ENCODE measurements at regions not wholly inside any gene's neighbourhood (a gene's known extent, or its start where the extent isn't known, plus 50 kb on each side); places are given as distances from the start of the nearest gene placed in this dataset.
A peak's percentile ranks its signal among the peaks of the same experiment; 100 is the strongest.

GRCh38 chr1:234722270-234722704 lies 112.3 kb upstream of the IRF2BP2 start:
- Mint-ChIP-seq H3K4me1 (ENCODE audit: low read depth) (peaks cover 70% of the 10 kb centered on the region), H3K36me3 (ENCODE audit: low read depth) (peaks cover 5% of the 10 kb centered on the region), H3K27ac (peak overlapping the region; percentile 97), H3K9me3 (no peaks in the 10 kb centered on the region), H3K27me3 (ENCODE audit: insufficient read depth) (peaks cover 5% of the 10 kb centered on the region), H3K4me3 (peak overlapping the region; percentile 24)
- DNase-seq (ENCODE audit: low spot score), result no peak
- intact Hi-C loops (cut with micrococcal nuclease), result no loop called here

- Mint-ChIP-seq H3K4me3 (peak overlapping the region; percentile 24), H3K27me3 (ENCODE audit: insufficient read depth) (peaks cover 5% of the 10 kb centered on the region), H3K4me1 (ENCODE audit: low read depth) (peaks cover 64% of the 10 kb centered on the region), H3K36me3 (ENCODE audit: low read depth) (peaks cover 1% of the 10 kb centered on the region), H3K9me3 (no peaks in the 10 kb centered on the region), H3K27ac (peak overlapping the region; percentile 97)
- DNase-seq (ENCODE audit: low spot score), result no peak
- intact Hi-C loops (cut with micrococcal nuclease), result no loop called here
Observed at GRCh38 chr1:234721476-234722269, 111.7 kb upstream of the IRF2BP2 start.

GRCh38 chr1:234720709-234721441 lies 110.9 kb upstream of the IRF2BP2 start:
- no peaks in the 10 kb centered on the region for H3K9me3 Mint-ChIP-seq

GRCh38 chr1:234719454-234720251 lies 109.7 kb upstream of the IRF2BP2 start:
- intact Hi-C loops (cut with micrococcal nuclease), result no loop called here
- no peak for DNase-seq (ENCODE audit: low spot score)
- no peak overlapping the region for H3K27ac Mint-ChIP-seq
- H3K4me3 Mint-ChIP-seq, result no peak overlapping the region
- peaks cover 47% of the 10 kb centered on the region for H3K4me1 Mint-ChIP-seq (ENCODE audit: low read depth)
- H3K27me3 Mint-ChIP-seq (ENCODE audit: insufficient read depth), result peaks cover 5% of the 10 kb centered on the region
- no peaks in the 10 kb centered on the region for H3K9me3 Mint-ChIP-seq
- H3K36me3 Mint-ChIP-seq (ENCODE audit: low read depth), result no peaks in the 10 kb centered on the region

More at GRCh38 chr1:234720709-234721441, 110.9 kb upstream of the IRF2BP2 start:
- Mint-ChIP-seq H3K4me1 (ENCODE audit: low read depth) (peaks cover 58% of the 10 kb centered on the region), H3K27me3 (ENCODE audit: insufficient read depth) (peaks cover 5% of the 10 kb centered on the region), H3K27ac (no peak overlapping the region), H3K36me3 (ENCODE audit: low read depth) (peaks cover 1% of the 10 kb centered on the region), H3K4me3 (no peak overlapping the region)
- DNase-seq (ENCODE audit: low spot score), result no peak
- intact Hi-C loops (cut with micrococcal nuclease), result no loop called here

- Mint-ChIP-seq H3K4me1 (ENCODE audit: low read depth) (peaks cover 38% of the 10 kb centered on the region), H3K4me3 (no peak overlapping the region), H3K27me3 (ENCODE audit: insufficient read depth) (peaks cover 1% of the 10 kb centered on the region), H3K9me3 (no peaks in the 10 kb centered on the region), H3K36me3 (ENCODE audit: low read depth) (no peaks in the 10 kb centered on the region), H3K27ac (no peak overlapping the region)
- DNase-seq (ENCODE audit: low spot score), result no peak
- intact Hi-C loops (cut with micrococcal nuclease), result no loop called here
Observed at GRCh38 chr1:234718496-234719453, 108.8 kb upstream of the IRF2BP2 start.

- Mint-ChIP-seq H3K4me3 (no peak overlapping the region), H3K36me3 (ENCODE audit: low read depth) (no peaks in the 10 kb centered on the region), H3K27ac (no peak overlapping the region), H3K4me1 (ENCODE audit: low read depth) (peaks cover 20% of the 10 kb centered on the region), H3K9me3 (no peaks in the 10 kb centered on the region), H3K27me3 (ENCODE audit: insufficient read depth) (no peaks in the 10 kb centered on the region)
- intact Hi-C loops (cut with micrococcal nuclease), result no loop called here
- no peak for DNase-seq (ENCODE audit: low spot score)
Observed at GRCh38 chr1:234716908-234717375, 107.0 kb upstream of the IRF2BP2 start.

GRCh38 chr1:234715252-234716014 lies 105.5 kb upstream of the IRF2BP2 start:
- Mint-ChIP-seq H3K27me3 (ENCODE audit: insufficient read depth) (no peaks in the 10 kb centered on the region), H3K4me3 (no peak overlapping the region), H3K4me1 (ENCODE audit: low read depth) (peaks cover 10% of the 10 kb centered on the region), H3K36me3 (ENCODE audit: low read depth) (no peaks in the 10 kb centered on the region), H3K27ac (no peak overlapping the region), H3K9me3 (no peaks in the 10 kb centered on the region)
- intact Hi-C loops (cut with micrococcal nuclease), result no loop called here
- DNase-seq (ENCODE audit: low spot score), result no peak

- DNase-seq (ENCODE audit: low spot score), result no peak
- Mint-ChIP-seq H3K36me3 (ENCODE audit: low read depth) (no peaks in the 10 kb centered on the region), H3K4me3 (no peak overlapping the region), H3K27ac (no peak overlapping the region), H3K4me1 (ENCODE audit: low read depth) (peaks cover 7% of the 10 kb centered on the region), H3K9me3 (no peaks in the 10 kb centered on the region), H3K27me3 (ENCODE audit: insufficient read depth) (no peaks in the 10 kb centered on the region)
- intact Hi-C loops (cut with micrococcal nuclease), result no loop called here
Observed at GRCh38 chr1:234713859-234714258, 103.9 kb upstream of the IRF2BP2 start.

GRCh38 chr1:234713440-234713839 lies 103.5 kb upstream of the IRF2BP2 start:
- no peaks in the 10 kb centered on the region for H3K36me3 Mint-ChIP-seq (ENCODE audit: low read depth)
- H3K4me1 Mint-ChIP-seq (ENCODE audit: low read depth), result peaks cover 10% of the 10 kb centered on the region
- H3K27me3 Mint-ChIP-seq (ENCODE audit: insufficient read depth), result no peaks in the 10 kb centered on the region
- H3K4me3 Mint-ChIP-seq, result no peak overlapping the region
- no peak for DNase-seq (ENCODE audit: low spot score)
- H3K27ac Mint-ChIP-seq, result no peak overlapping the region
- intact Hi-C loops (cut with micrococcal nuclease), result no loop called here
- no peaks in the 10 kb centered on the region for H3K9me3 Mint-ChIP-seq

GRCh38 chr1:234712891-234713305 lies 102.9 kb upstream of the IRF2BP2 start:
- Mint-ChIP-seq H3K4me1 (ENCODE audit: low read depth) (peaks cover 10% of the 10 kb centered on the region), H3K27ac (no peak overlapping the region), H3K4me3 (no peak overlapping the region), H3K27me3 (ENCODE audit: insufficient read depth) (no peaks in the 10 kb centered on the region), H3K36me3 (ENCODE audit: low read depth) (peaks cover 3% of the 10 kb centered on the region), H3K9me3 (no peaks in the 10 kb centered on the region)
- intact Hi-C loops (cut with micrococcal nuclease), result no loop called here
- DNase-seq (ENCODE audit: low spot score), result no peak

GRCh38 chr1:234710936-234711724 lies 101.2 kb upstream of the IRF2BP2 start:
- no peak for DNase-seq (ENCODE audit: low spot score)
- intact Hi-C loops (cut with micrococcal nuclease), result no loop called here
- H3K36me3 Mint-ChIP-seq (ENCODE audit: low read depth), result peaks cover 3% of the 10 kb centered on the region
- H3K27ac Mint-ChIP-seq, result no peak overlapping the region
- H3K4me3 Mint-ChIP-seq, result no peak overlapping the region
- H3K9me3 Mint-ChIP-seq, result no peaks in the 10 kb centered on the region
- H3K27me3 Mint-ChIP-seq (ENCODE audit: insufficient read depth), result no peaks in the 10 kb centered on the region
- peaks cover 12% of the 10 kb centered on the region for H3K4me1 Mint-ChIP-seq (ENCODE audit: low read depth)
